Neuronal stem cell (in vitro differentiated cells): ENCODE measurements at regions not wholly inside any gene's neighbourhood (a gene's known extent, or its start where the extent isn't known, plus 50 kb on each side); places are given as distances from the start of the nearest gene placed in this dataset.

Experiments used
- DNase-seq: peaks from one replicate; pipeline ENCODE4 v3.0.0-alpha.2; 2013; ENCODE audit warnings: low spot score
- H2AFZ ChIP-seq: one replicate; pipeline ENCODE4 v1.6.1; 2013; ENCODE audit warnings: mild to moderate bottlenecking, low read length, inconsistent platforms
- H2AK5ac ChIP-seq: 2 replicates; pipeline ENCODE4 v1.6.1; 2013; ENCODE audit warnings: low read depth, mild to moderate bottlenecking, inconsistent platforms, low read length, moderate library complexity, mixed read lengths
- H2BK120ac ChIP-seq: 2 replicates; pipeline ENCODE4 v1.6.1; 2013; ENCODE audit warnings: low read depth, mild to moderate bottlenecking, inconsistent platforms, low read length, moderate library complexity, mixed read lengths
- H2BK12ac ChIP-seq: one replicate; pipeline ENCODE4 v1.6.1; 2013; ENCODE audit warnings: low read length, inconsistent platforms
- H2BK15ac ChIP-seq: 2 replicates; pipeline ENCODE4 v1.6.1; 2013; ENCODE audit warnings: mild to moderate bottlenecking, low read length, inconsistent platforms, mixed read lengths
- H2BK5ac ChIP-seq: one replicate; pipeline ENCODE4 v1.6.1; 2013; ENCODE audit warnings: inconsistent platforms, mild to moderate bottlenecking, low read length, moderate library complexity
- H3K14ac ChIP-seq: one replicate; pipeline ENCODE4 v1.6.1; 2013; ENCODE audit warnings: low read length, inconsistent platforms
- H3K18ac ChIP-seq: 2 replicates; pipeline ENCODE4 v1.6.1; 2013; ENCODE audit warnings: low read length, inconsistent platforms
- H3K23ac ChIP-seq: 2 replicates; pipeline ENCODE4 v1.6.1; 2013; ENCODE audit warnings: low read depth, mild to moderate bottlenecking, mixed read lengths, low read length, inconsistent platforms; ENCODE audit not compliant: poor library complexity
- H3K27ac ChIP-seq: replicated peaks from 3 replicates; pipeline ENCODE4 v1.5.1; 2013; ENCODE audit warnings: low read length, inconsistent platforms
- H3K27me3 ChIP-seq, 3 experiments: 2 replicates each; pipeline ENCODE4 v1.6.1; 2013; ENCODE audit warnings: low read length in 3 of 3, mild to moderate bottlenecking in 2 of 3, inconsistent platforms in 1 of 3, low read depth in 1 of 3, mixed read lengths in 1 of 3, moderate library complexity in 1 of 3; ENCODE audit not compliant: control insufficient read depth in 3 of 3, insufficient read depth in 3 of 3
- H3K36me3 ChIP-seq, 2 donors: replicated peaks in 1 of 2; 2 replicates each; pipeline ENCODE4 v1.6.1; 2013; ENCODE audit warnings: low read length in 2 of 2; ENCODE audit not compliant: control insufficient read depth in 2 of 2, insufficient read depth in 2 of 2
- H3K4ac ChIP-seq: 2 replicates; pipeline ENCODE4 v1.6.1; 2013; ENCODE audit warnings: inconsistent platforms, mild to moderate bottlenecking, low read length, moderate library complexity
- H3K4me1 ChIP-seq, 2 donors: 1 replicate in 1 of 2; 2 replicates in 1 of 2; pipeline ENCODE4 v1.6.1; 2013; ENCODE audit warnings: low read length in 2 of 2, low read depth in 1 of 2; ENCODE audit not compliant: control insufficient read depth in 2 of 2, insufficient read depth in 1 of 2
- H3K4me2 ChIP-seq: one replicate; pipeline ENCODE4 v1.6.1; 2013; ENCODE audit warnings: mild to moderate bottlenecking, low read length, inconsistent platforms; ENCODE audit not compliant: insufficient read depth, poor library complexity, severe bottlenecking
- H3K4me3 ChIP-seq, 2 donors: 2 replicates each; pipeline ENCODE4 v1.5.1; 2013; ENCODE audit warnings: low read length in 2 of 2, mild to moderate bottlenecking in 2 of 2, inconsistent platforms in 1 of 2, moderate library complexity in 1 of 2
- H3K79me1 ChIP-seq: one replicate; pipeline ENCODE4 v1.6.1; 2013; ENCODE audit warnings: low read depth, mild to moderate bottlenecking, inconsistent platforms, low read length, moderate library complexity
- H3K9ac ChIP-seq: one replicate; pipeline ENCODE4 v1.6.1; 2013; ENCODE audit warnings: mild to moderate bottlenecking, low read depth, low read length, inconsistent platforms; ENCODE audit not compliant: poor library complexity
- H3K9me3 ChIP-seq, 2 donors: replicated peaks in 1 of 2; 2 replicates each; pipeline versions ENCODE3 to v1.6.1; 2013; ENCODE audit warnings: low read length in 2 of 2, mild to moderate bottlenecking in 2 of 2, inconsistent platforms in 1 of 2, low read depth in 1 of 2, mixed read lengths in 1 of 2, moderate library complexity in 1 of 2; ENCODE audit not compliant: control insufficient read depth in 2 of 2, insufficient read depth in 1 of 2
- H4K8ac ChIP-seq: one replicate; pipeline ENCODE4 v1.6.1; 2013; ENCODE audit warnings: low read depth, mild to moderate bottlenecking, inconsistent platforms, low read length, moderate library complexity
- H4K91ac ChIP-seq: one replicate; pipeline ENCODE4 v1.6.1; 2013; ENCODE audit warnings: low read length, low read depth, mild to moderate bottlenecking, inconsistent platforms; ENCODE audit not compliant: poor library complexity
- WGBS, 2 donors: extraction: QIAGEN DNeasy Blood & Tissue Kit; methylation state at CpG; one replicate each; pipeline ENCODE4 v1.1.7; 2013; ENCODE audit warnings: missing lambda C conversion rate in 2 of 2, mixed read lengths in 1 of 2; ENCODE audit not compliant: insufficient read length in 2 of 2, insufficient replicate concordance in 1 of 2; ENCODE audit errors: extremely low coverage in 2 of 2; 5-methylcytosine and 5-hydroxymethylcytosine counted together

- Histone ChIP-seq H2BK5ac (no peak overlapping the region), H3K9me3 (no peaks in the 10 kb centered on the region), H3K14ac (no peak overlapping the region), H3K18ac (no peak overlapping the region), H2BK15ac (no peak overlapping the region), H2AK5ac (no peak overlapping the region), H2AFZ (no peak overlapping the region), H4K91ac (no peak overlapping the region), H4K8ac (no peak overlapping the region), H3K36me3 (no peaks in the 10 kb centered on the region), H2BK12ac (no peak overlapping the region), H3K23ac (no peak overlapping the region), H3K4ac (no peak overlapping the region), H2BK120ac (no peak overlapping the region), H3K4me3 (no peak overlapping the region), H3K4me2 (no peak overlapping the region), H3K4me1 (no peaks in the 10 kb centered on the region), H3K9ac (no peak overlapping the region), H3K27ac (no peak overlapping the region), H3K27me3 (no peaks in the 10 kb centered on the region), H3K79me1 (no peaks in the 10 kb centered on the region)
- DNase-seq: no peak
- no CpG with 5 or more reads among the region's 5 CpGs for whole genome bisulfite sequencing, 2 donors
Measured at GRCh38 chr2:83941886-83942285, 517.2 kb downstream of the SUCLG1 start.

DNA sequence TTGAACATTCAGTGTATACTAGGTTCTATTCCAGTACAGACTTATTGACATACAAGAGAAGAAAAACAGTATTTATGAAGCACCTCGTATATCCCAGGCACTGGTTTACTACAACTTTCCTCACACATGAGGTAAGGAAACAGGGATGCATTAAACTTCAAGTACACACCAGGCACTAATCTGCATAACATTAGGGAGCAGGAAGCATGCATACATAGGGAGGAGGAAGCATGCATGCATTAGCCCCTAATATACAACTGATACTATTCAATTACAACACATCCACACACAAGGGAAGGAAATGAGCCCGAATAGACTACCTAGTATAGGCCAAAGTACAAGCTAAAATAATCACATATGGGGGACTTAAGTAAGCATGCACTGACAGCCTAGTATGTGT is 525.3 kb downstream of the SUCLG1 start:
- Histone ChIP-seq H3K4me1 (no peaks in the 10 kb centered on the region), H2AK5ac (no peak overlapping the region), H2BK15ac (no peak overlapping the region), H3K27ac (no peak overlapping the region), H3K4ac (no peak overlapping the region), H4K91ac (no peak overlapping the region), H3K9ac (no peak overlapping the region), H3K79me1 (no peaks in the 10 kb centered on the region), H3K9me3 (no peaks in the 10 kb centered on the region), H2BK12ac (no peak overlapping the region), H2BK120ac (no peak overlapping the region), H3K18ac (no peak overlapping the region), H4K8ac (no peak overlapping the region), H3K36me3 (no peaks in the 10 kb centered on the region), H3K27me3 (no peaks in the 10 kb centered on the region), H2BK5ac (no peak overlapping the region), H3K4me3 (no peak overlapping the region), H3K4me2 (no peak overlapping the region), H3K23ac (no peak overlapping the region), H3K14ac (no peak overlapping the region), H2AFZ (no peak overlapping the region)
- DNase-seq: no peak
- WGBS, 2 donors: no CpG with 5 or more reads among the region's 2 CpGs

GRCh38 chr2:83923531-83923930 is 535.5 kb downstream of the SUCLG1 start:
- Histone ChIP-seq H3K4me3 (no peak overlapping the region), H3K79me1 (no peaks in the 10 kb centered on the region), H3K14ac (no peak overlapping the region), H3K9me3 (no peaks in the 10 kb centered on the region), H3K18ac (no peak overlapping the region), H2BK120ac (no peak overlapping the region), H3K23ac (no peak overlapping the region), H3K4me2 (no peak overlapping the region), H2AK5ac (no peak overlapping the region), H3K4ac (no peak overlapping the region), H3K36me3 (no peaks in the 10 kb centered on the region), H4K8ac (no peak overlapping the region), H3K4me1 (no peaks in the 10 kb centered on the region), H4K91ac (no peak overlapping the region), H2BK15ac (no peak overlapping the region), H2BK5ac (no peak overlapping the region), H2BK12ac (no peak overlapping the region), H3K27me3 (no peaks in the 10 kb centered on the region), H3K27ac (no peak overlapping the region), H2AFZ (no peak overlapping the region), H3K9ac (no peak overlapping the region)
- WGBS, 2 donors: no CpG with 5 or more reads among the region's 2 CpGs
- no peak for DNase-seq

DNA sequence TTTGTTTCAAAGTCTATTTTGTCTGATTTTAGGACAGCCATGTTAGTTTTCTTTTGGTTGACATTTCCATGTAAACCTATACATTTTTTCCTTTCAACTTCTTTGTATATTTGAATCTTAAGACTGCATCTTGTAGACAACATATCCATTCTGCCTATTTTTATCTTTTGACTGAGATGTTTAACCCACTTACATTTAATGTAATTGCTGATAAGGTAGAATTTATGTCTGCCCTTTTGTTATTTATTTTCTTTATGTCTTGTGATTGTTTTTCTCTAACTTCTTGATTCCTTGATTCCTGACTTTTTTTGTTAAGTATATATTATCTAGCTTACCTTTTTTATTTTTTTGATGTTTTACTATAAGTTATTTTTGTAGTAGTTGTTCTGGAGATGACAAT is 542.5 kb downstream of the SUCLG1 start:
- H3K14ac ChIP-seq: no peak overlapping the region
- H3K23ac ChIP-seq: no peak overlapping the region
- H2BK15ac ChIP-seq: no peak overlapping the region
- no peaks in the 10 kb centered on the region for H3K4me1 ChIP-seq
- no peaks in the 10 kb centered on the region for H3K9me3 ChIP-seq
- H3K4me2 ChIP-seq: no peak overlapping the region
- H2BK120ac ChIP-seq: no peak overlapping the region
- no peak overlapping the region for H4K91ac ChIP-seq
- no peak overlapping the region for H3K4ac ChIP-seq
- H3K18ac ChIP-seq: no peak overlapping the region
- H2AFZ ChIP-seq: no peak overlapping the region
- DNase-seq: no peak
- no peak overlapping the region for H2BK12ac ChIP-seq
- H3K27me3 ChIP-seq: no peaks in the 10 kb centered on the region
- H4K8ac ChIP-seq: no peak overlapping the region
- no peaks in the 10 kb centered on the region for H3K79me1 ChIP-seq
- H3K4me3 ChIP-seq: no peak overlapping the region
- H2BK5ac ChIP-seq: no peak overlapping the region
- H3K9ac ChIP-seq: no peak overlapping the region
- H3K36me3 ChIP-seq: no peaks in the 10 kb centered on the region
- no peak overlapping the region for H3K27ac ChIP-seq
- no peak overlapping the region for H2AK5ac ChIP-seq
